Smooth muscle cell (in vitro differentiated cells): ENCODE measurements at regions not wholly inside any gene's neighbourhood (a gene's known extent, or its start where the extent isn't known, plus 50 kb on each side); places are given as distances from the start of the nearest gene placed in this dataset.

Source experiments
- DNase-seq: peaks from one replicate; lab custom pipeline; 2025; ENCODE audit not compliant: unreplicated experiment; lab: John Stamatoyannopoulos, UW
- H2AFZ ChIP-seq: fragments of 200-600 bp; sonication (generic); 2 replicates; pipeline ENCODE4 v1.6.0; 2016; ENCODE audit warnings: antibody characterized with exemption, low read depth, mild to moderate bottlenecking
- H3F3A ChIP-seq: fragments of 200-600 bp; sonication (generic); 2 replicates; pipeline ENCODE4 v1.6.0; 2017; ENCODE audit warnings: antibody characterized with exemption, low read depth
- H3K27ac ChIP-seq: fragments of 200-600 bp; sonication (generic); 2 replicates; pipeline ENCODE4 v1.5.1; 2016; ENCODE audit warnings: low read depth, mild to moderate bottlenecking
- H3K27me3 ChIP-seq: fragments of 200-600 bp; sonication (generic); 2 replicates; pipeline ENCODE4 v1.6.1; 2016; ENCODE audit warnings: low read depth, mild to moderate bottlenecking
- H3K36me3 ChIP-seq: fragments of 200-600 bp; sonication (generic); 2 replicates; pipeline ENCODE4 v1.5.1; 2016; ENCODE audit warnings: low read depth
- H3K4me1 ChIP-seq: fragments of 200-600 bp; sonication (generic); 2 replicates; pipeline ENCODE4 v1.5.1; 2016; ENCODE audit warnings: low read depth
- H3K4me2 ChIP-seq: fragments of 200-600 bp; sonication (generic); 2 replicates; pipeline ENCODE4 v1.6.0; 2016; ENCODE audit warnings: mild to moderate bottlenecking
- H3K4me3 ChIP-seq: fragments of 200-600 bp; sonication (generic); 2 replicates; pipeline ENCODE4 v1.5.1; 2016; ENCODE audit warnings: mild to moderate bottlenecking
- H3K79me2 ChIP-seq: fragments of 200-600 bp; sonication (generic); 2 replicates; pipeline ENCODE4 v1.6.0; 2016; ENCODE audit warnings: low read depth, mild to moderate bottlenecking
- H3K9ac ChIP-seq: fragments of 200-600 bp; sonication (generic); 2 replicates; pipeline ENCODE4 v1.6.0; 2016; ENCODE audit warnings: low read depth
- H3K9me3 ChIP-seq: fragments of 200-600 bp; sonication (generic); replicated peaks from 2 replicates; pipeline ENCODE4 v1.5.1; 2016; ENCODE audit warnings: low read depth
- H4K20me1 ChIP-seq: fragments of 200-600 bp; sonication (generic); 2 replicates; pipeline ENCODE4 v1.6.0; 2016; ENCODE audit warnings: low read depth
- CTCF ChIP-seq: fragments of 200-600 bp; sonication (generic); IDR thresholded peaks from 2 replicates; pipeline ENCODE4 v1.5.1; 2017; ENCODE audit warnings: borderline replicate concordance, mild to moderate bottlenecking, antibody characterized with exemption; ENCODE audit not compliant: insufficient read depth, poor library complexity, severe bottlenecking
- WGBS: methylation state at CpG from one replicate; pipeline ENCODE4 v1.1.7; 2016; ENCODE audit warnings: low lambda C conversion rate; 5-methylcytosine and 5-hydroxymethylcytosine counted together

DNA sequence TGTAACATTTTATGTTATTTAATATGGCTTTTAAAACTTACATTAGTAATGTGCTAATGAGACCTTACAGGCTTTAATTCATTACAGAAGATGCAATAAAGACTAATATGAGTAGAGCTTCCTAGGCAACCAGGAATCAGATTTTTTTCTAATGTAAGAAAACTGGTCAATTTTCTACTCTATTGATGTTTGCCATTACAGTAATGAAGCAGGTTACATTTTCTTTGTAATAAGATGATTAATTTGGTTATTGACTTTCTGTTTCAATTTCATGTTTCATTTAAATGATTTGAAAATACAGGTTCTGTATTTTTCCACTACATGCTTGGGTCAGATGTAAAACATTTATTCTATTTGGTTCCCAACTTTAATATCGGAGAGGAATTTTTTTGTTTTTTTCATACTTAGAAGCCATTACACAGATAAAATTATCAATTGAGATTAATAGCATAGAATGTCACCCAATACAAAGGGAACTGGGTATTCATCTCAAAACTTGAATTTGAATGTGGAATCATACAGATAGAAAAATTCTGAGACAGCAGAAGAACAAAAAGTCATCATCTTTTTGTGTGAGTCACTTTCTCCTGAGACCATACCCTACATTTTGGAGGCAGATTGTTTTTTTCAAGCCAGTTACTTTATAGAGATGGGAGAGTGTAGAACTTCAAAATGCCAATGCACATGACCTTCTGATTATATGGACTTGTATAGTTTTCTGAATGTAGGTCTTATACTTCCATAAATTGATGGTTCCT is 133.6 kb upstream of the HMHB1 start:
- Histone ChIP-seq H3K4me1 (no peaks in the 10 kb centered on the region), H4K20me1 (no peaks in the 10 kb centered on the region), H3K9me3 (no peaks in the 10 kb centered on the region), H2AFZ (no peak overlapping the region), H3K27ac (no peak overlapping the region), H3K27me3 (no peaks in the 10 kb centered on the region), H3K79me2 (no peaks in the 10 kb centered on the region), H3K9ac (no peak overlapping the region), H3K4me3 (no peak overlapping the region), H3F3A (no peaks in the 10 kb centered on the region), H3K4me2 (no peak overlapping the region), H3K36me3 (no peaks in the 10 kb centered on the region)
- no peak for DNase-seq
- no peak for TF ChIP-seq CTCF
- 97% methylated on average over 1 of the region's 1 CpG for WGBS

- DNase-seq = no peak
- Histone ChIP-seq H3K27me3 (no peaks in the 10 kb centered on the region), H3K4me2 (no peak overlapping the region), H3K27ac (no peak overlapping the region), H3K36me3 (no peaks in the 10 kb centered on the region), H3K79me2 (no peaks in the 10 kb centered on the region), H2AFZ (no peak overlapping the region), H3K9me3 (no peaks in the 10 kb centered on the region), H3K4me1 (no peaks in the 10 kb centered on the region), H3K4me3 (no peak overlapping the region), H3F3A (no peaks in the 10 kb centered on the region), H4K20me1 (no peaks in the 10 kb centered on the region), H3K9ac (no peak overlapping the region)
- TF ChIP-seq CTCF = no peak
- 68% methylated on average over 6 of the region's 6 CpGs for WGBS
Observed at GRCh38 chr5:143677403-143677802, 134.6 kb upstream of the HMHB1 start.

- Histone ChIP-seq H3K27me3 (no peaks in the 10 kb centered on the region), H2AFZ (no peak overlapping the region), H3K4me3 (no peak overlapping the region), H3K27ac (no peak overlapping the region), H3K4me1 (no peaks in the 10 kb centered on the region), H3K79me2 (no peaks in the 10 kb centered on the region), H3K36me3 (no peaks in the 10 kb centered on the region), H3K9ac (no peak overlapping the region), H3K9me3 (no peaks in the 10 kb centered on the region), H4K20me1 (no peaks in the 10 kb centered on the region), H3K4me2 (no peak overlapping the region), H3F3A (no peaks in the 10 kb centered on the region)
- no peak for DNase-seq
- 97% methylated on average over 1 of the region's 1 CpG for WGBS
- TF ChIP-seq CTCF = no peak
Observed at GRCh38 chr5:143676802-143677201, 135.2 kb upstream of the HMHB1 start.

- Histone ChIP-seq H3K36me3 (no peaks in the 10 kb centered on the region), H2AFZ (no peak overlapping the region), H3K79me2 (no peaks in the 10 kb centered on the region), H3K4me3 (no peak overlapping the region), H3K27me3 (no peaks in the 10 kb centered on the region), H3K4me1 (no peaks in the 10 kb centered on the region), H3K27ac (no peak overlapping the region), H3K9ac (no peak overlapping the region), H4K20me1 (no peaks in the 10 kb centered on the region), H3K9me3 (no peaks in the 10 kb centered on the region), H3K4me2 (no peak overlapping the region), H3F3A (no peaks in the 10 kb centered on the region)
- no peak for TF ChIP-seq CTCF
- DNase-seq = no peak
- WGBS = 66% methylated on average over 2 of the region's 2 CpGs
Observed at GRCh38 chr5:143674469-143674786, 137.5 kb upstream of the HMHB1 start.
